Stomach (tissue), 8 donors: ENCODE measurements at regions not wholly inside any gene's neighbourhood (a gene's known extent, or its start where the extent isn't known, plus 50 kb on each side); places are given as distances from the start of the nearest gene placed in this dataset.

Experiments used
- DNase-seq, 2 donors: peaks; one replicate each; pipeline versions ENCODE4 v3.0.0 to v3.0.0-alpha.2; 2013 to 2019
- H3K27ac ChIP-seq, 5 donors: fragments of 200-600 bp in 4 of 5; sonication (generic) in 4 of 5; one replicate each; pipeline ENCODE4 v1.5.1; 2013 to 2019; ENCODE audit warnings: mild to moderate bottlenecking in 1 of 5, moderate library complexity in 1 of 5
- H3K27me3 ChIP-seq, 3 donors: fragments of 200-600 bp; sonication (generic); one replicate each; pipeline ENCODE4 v1.5.1; 2017 to 2019; ENCODE audit warnings: mixed run types in 1 of 3
- H3K36me3 ChIP-seq, 4 donors: fragments of 200-600 bp; sonication (generic); 1 replicate in 3 of 4; 2 replicates in 1 of 4; pipeline ENCODE4 v1.5.1; 2016 to 2019
- H3K4me1 ChIP-seq, 4 donors: fragments of 200-600 bp; sonication (generic); one replicate each; pipeline ENCODE4 v1.5.1; 2016 to 2019
- H3K4me3 ChIP-seq, 4 donors: fragments of 200-600 bp; sonication (generic) in 3 of 4; one replicate each; pipeline ENCODE4 v1.5.1; 2016 to 2019; ENCODE audit warnings: mild to moderate bottlenecking in 1 of 4
- H3K9me3 ChIP-seq, 4 donors: fragments of 200-600 bp; sonication (generic); one replicate each; pipeline ENCODE4 v1.5.1; 2016 to 2019
- CTCF ChIP-seq, 7 experiments: fragments of 450-650 bp in 4 of 7; fragments of 200-600 bp in 3 of 7; sonication (generic) in 3 of 7; IDR thresholded peaks; one replicate each; pipeline ENCODE4 v1.5.1; 2016 to 2019; ENCODE audit warnings: antibody characterized with exemption in 7 of 7, control low read depth in 2 of 7, mild to moderate bottlenecking in 1 of 7
- EP300 ChIP-seq: sonication (generic); formaldehyde crosslinking; IDR thresholded peaks from one replicate; pipeline ENCODE4 v1.6.1; 2017; ENCODE audit warnings: antibody characterized with exemption
- POLR2A ChIP-seq, 4 donors: fragments of 450-650 bp; IDR thresholded peaks; one replicate each; pipeline ENCODE4 v1.6.1; 2016; ENCODE audit warnings: antibody characterized with exemption in 4 of 4, control low read depth in 2 of 4, mild to moderate bottlenecking in 1 of 4, moderate library complexity in 1 of 4
- POLR2AphosphoS5 ChIP-seq, 3 donors: sonication (generic); formaldehyde crosslinking; IDR thresholded peaks; one replicate each; pipeline ENCODE4 v1.6.1; 2016; ENCODE audit warnings: antibody characterized with exemption in 3 of 3
- WGBS, 5 donors: extraction: QIAGEN DNeasy Blood & Tissue Kit in 3 of 5; methylation state at CpG; one replicate each; pipeline versions ENCODE4 v1.1.5 to v1.1.7; 2013 to 2018; 5-methylcytosine and 5-hydroxymethylcytosine counted together
- intact Hi-C: fragments of 100-400 bp; cut with DNase I; formaldehyde crosslinking; loops from one replicate; pipeline ENCODE4 v1.15.1; 2023; ENCODE audit warnings: low total_unique reads
- donor health status: healthy with polysubstance abuse.
- donor health status: Bipolar disorder and iron deficiency.
- donor health status: healthy.

- intact Hi-C loops: no loop called here
- WGBS, 5 donors: 23 to 59% (median 44%) methylated on average over 5 of the region's 5 CpGs
- H3K36me3 ChIP-seq: no peaks in the 10 kb centered on the region
- no peak overlapping the region for H3K27ac ChIP-seq
- H3K27me3 ChIP-seq: no peaks in the 10 kb centered on the region
- TF ChIP-seq POLR2A (IDR thresholded peaks at IDR 0.05) (no peak), CTCF (IDR thresholded peaks at IDR 0.05) (no peak), POLR2AphosphoS5 (IDR thresholded peaks at IDR 0.05) (no peak), EP300 (no peak)
- no peak overlapping the region for H3K4me3 ChIP-seq
- H3K4me1 ChIP-seq: no peaks in the 10 kb centered on the region
- peaks cover 0 to 6% (median 0%) of the 10 kb centered on the region in 4 donors for H3K9me3 ChIP-seq
- peak in 1 of 2 donors; percentile 41 for DNase-seq
Observed at GRCh38 chrX:17922303-17922702, 61.2 kb upstream of the RAI2 start.

GRCh38 chrX:17919896-17920446, 58.9 kb upstream of the RAI2 start:
- intact Hi-C loops: no loop called here
- 49 to 64% (median 52%) methylated on average over 6 of the region's 6 CpGs for WGBS, 5 donors

GRCh38 chrX:17917945-17918577, 57.0 kb upstream of the RAI2 start:
- no peak for DNase-seq
- no peaks in the 10 kb centered on the region for H3K36me3 ChIP-seq
- intact Hi-C loops: no loop called here
- H3K4me1 ChIP-seq: no peaks in the 10 kb centered on the region
- peaks cover 0 to 5% (median 0%) of the 10 kb centered on the region in 3 donors for H3K27me3 ChIP-seq
- no peak overlapping the region for H3K27ac ChIP-seq
- TF ChIP-seq POLR2AphosphoS5 (IDR thresholded peaks at IDR 0.05) (no peak), CTCF (IDR thresholded peaks at IDR 0.05) (no peak), POLR2A (IDR thresholded peaks at IDR 0.05) (no peak), EP300 (no peak)
- H3K4me3 ChIP-seq: no peak overlapping the region
- WGBS, 5 donors: 35 to 55% (median 52%) methylated on average over 4 of the region's 4 CpGs
- no peaks in the 10 kb centered on the region for H3K9me3 ChIP-seq

More at GRCh38 chrX:17919896-17920446, 58.9 kb upstream of the RAI2 start:
- no peak overlapping the region for H3K4me3 ChIP-seq
- TF ChIP-seq EP300 (no peak), POLR2A (IDR thresholded peaks at IDR 0.05) (no peak), CTCF (IDR thresholded peaks at IDR 0.05) (no peak), POLR2AphosphoS5 (IDR thresholded peaks at IDR 0.05) (no peak)
- no peaks in the 10 kb centered on the region for H3K9me3 ChIP-seq
- H3K4me1 ChIP-seq: no peaks in the 10 kb centered on the region
- peaks cover 0 to 5% (median 0%) of the 10 kb centered on the region in 3 donors for H3K27me3 ChIP-seq
- no peak overlapping the region for H3K27ac ChIP-seq
- no peak for DNase-seq
- no peaks in the 10 kb centered on the region for H3K36me3 ChIP-seq

- no peaks in the 10 kb centered on the region for H3K4me1 ChIP-seq
- H3K9me3 ChIP-seq: peaks cover 0 to 5% (median 0%) of the 10 kb centered on the region in 4 donors
- no peak overlapping the region for H3K27ac ChIP-seq
- WGBS, 5 donors: 76 to 93% (median 87%) methylated on average over 6 of the region's 6 CpGs
- DNase-seq: no peak
- no peak overlapping the region for H3K4me3 ChIP-seq
- intact Hi-C loops: no loop called here
- peaks cover 0 to 5% (median 0%) of the 10 kb centered on the region in 3 donors for H3K27me3 ChIP-seq
- TF ChIP-seq CTCF (IDR thresholded peaks at IDR 0.05) (no peak), EP300 (no peak), POLR2A (IDR thresholded peaks at IDR 0.05) (no peak), POLR2AphosphoS5 (IDR thresholded peaks at IDR 0.05) (no peak)
- H3K36me3 ChIP-seq: no peaks in the 10 kb centered on the region
Observed at GRCh38 chrX:17913801-17914200, 52.7 kb upstream of the RAI2 start.
